ENCODE measurements at regions not wholly inside any gene's neighbourhood (a gene's known extent, or its start where the extent isn't known, plus 50 kb on each side); places are given as distances from the start of the nearest gene placed in this dataset.

- intact Hi-C loops (cut with DNase I) = no loop called here
- Histone ChIP-seq H3K4me3 (no peak overlapping the region), H3K9me3 (no peaks in the 10 kb centered on the region), H3K36me3 (no peaks in the 10 kb centered on the region), H3K4me1 (no peaks in the 10 kb centered on the region), H3K27me3 (no peaks in the 10 kb centered on the region), H3K27ac (no peak overlapping the region)
- DNase-seq = no peak
- WGBS, 2 donors = 80 to 87% methylated on average over 6 of the region's 6 CpGs
- TF ChIP-seq POLR2AphosphoS5 (IDR thresholded peaks at IDR 0.05) = no peak
- TF ChIP-seq CTCF (IDR thresholded peaks at IDR 0.05) = no peak
- TF ChIP-seq EP300 (IDR thresholded peaks at IDR 0.05) = no peak
- no peak for TF ChIP-seq POLR2A (IDR thresholded peaks at IDR 0.05)
Observed at GRCh38 chr7:12951397-12951801, 264.0 kb downstream of the ARL4A start.

GRCh38 chr7:12954380-12955033, 267.1 kb downstream of the ARL4A start:
- Histone ChIP-seq H3K36me3 (no peaks in the 10 kb centered on the region), H3K27me3 (no peaks in the 10 kb centered on the region), H3K9me3 (no peaks in the 10 kb centered on the region), H3K27ac (no peak overlapping the region), H3K4me3 (no peak overlapping the region), H3K4me1 (no peaks in the 10 kb centered on the region)
- no peak for TF ChIP-seq POLR2A (IDR thresholded peaks at IDR 0.05)
- TF ChIP-seq EP300 (IDR thresholded peaks at IDR 0.05) = no peak
- TF ChIP-seq POLR2AphosphoS5 (IDR thresholded peaks at IDR 0.05) = no peak
- no peak for TF ChIP-seq CTCF (IDR thresholded peaks at IDR 0.05)
- DNase-seq = no peak
- intact Hi-C loops (cut with DNase I) = no loop called here

GRCh38 chr7:12957487-12957886, 270.1 kb downstream of the ARL4A start:
- no peak overlapping the region for H3K27ac ChIP-seq
- H3K4me1 ChIP-seq = no peaks in the 10 kb centered on the region
- no peaks in the 10 kb centered on the region for H3K9me3 ChIP-seq
- intact Hi-C loops (cut with DNase I) = no loop called here
- 75 to 85% methylated on average over 5 of the region's 5 CpGs for WGBS, 2 donors
- no peaks in the 10 kb centered on the region for H3K27me3 ChIP-seq
- no peaks in the 10 kb centered on the region for H3K36me3 ChIP-seq
- no peak overlapping the region for H3K4me3 ChIP-seq
- no peak for DNase-seq
- TF ChIP-seq POLR2AphosphoS5 (IDR thresholded peaks at IDR 0.05) (no peak), POLR2A (IDR thresholded peaks at IDR 0.05) (no peak), EP300 (IDR thresholded peaks at IDR 0.05) (no peak), CTCF (IDR thresholded peaks at IDR 0.05) (no peak)

GRCh38 chr7:12961910-12962480, 274.6 kb downstream of the ARL4A start:
- WGBS, 2 donors = 79 to 82% methylated on average over 4 of the region's 4 CpGs
- no peak for DNase-seq

More at GRCh38 chr7:12961910-12962480, 274.6 kb downstream of the ARL4A start:
- TF ChIP-seq CTCF (IDR thresholded peaks at IDR 0.05) (no peak), EP300 (IDR thresholded peaks at IDR 0.05) (no peak), POLR2AphosphoS5 (IDR thresholded peaks at IDR 0.05) (no peak), POLR2A (IDR thresholded peaks at IDR 0.05) (no peak)
- Histone ChIP-seq H3K4me1 (no peaks in the 10 kb centered on the region), H3K27ac (no peak overlapping the region), H3K27me3 (no peaks in the 10 kb centered on the region), H3K9me3 (no peaks in the 10 kb centered on the region), H3K4me3 (no peak overlapping the region), H3K36me3 (no peaks in the 10 kb centered on the region)
- intact Hi-C loops (cut with DNase I) = no loop called here

Data from sigmoid colon (tissue), 6 donors.